ENCODE measurements at regions not wholly inside any gene's neighbourhood (a gene's known extent, or its start where the extent isn't known, plus 50 kb on each side); places are given as distances from the start of the nearest gene placed in this dataset.

DNA sequence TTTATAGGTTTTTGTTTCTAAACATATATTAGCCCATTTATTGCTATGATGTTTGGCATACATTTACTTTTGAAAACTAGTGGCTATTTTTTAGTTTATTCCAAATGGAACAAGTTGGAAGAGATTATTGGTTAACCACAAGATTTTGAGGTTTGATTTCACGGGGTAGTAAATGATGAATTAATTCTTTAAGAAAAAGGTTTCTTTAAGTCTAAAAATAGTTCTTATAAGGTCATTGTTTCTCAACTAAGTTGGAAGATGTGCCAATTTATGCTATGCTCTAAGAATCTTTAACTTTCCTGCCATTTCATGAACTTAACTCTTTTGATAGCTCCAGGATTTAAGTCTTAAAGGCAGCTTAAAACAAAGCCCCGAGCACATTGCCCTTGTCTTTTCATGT is 183.8 kb downstream of the LMO4 start:
- Histone ChIP-seq H3K9me3 (no peaks in the 10 kb centered on the region), H3K4me3 (no peak overlapping the region), H3K27ac (no peak overlapping the region), H3K27me3 (no peaks in the 10 kb centered on the region), H3K36me3 (no peaks in the 10 kb centered on the region), H3K4me1 (no peaks in the 10 kb centered on the region)
- WGBS, 2 donors (ENCODE audit: low coverage in 1 of 2): 55 to 86% methylated on average over 1 to 2 of the region's 2 CpGs
- TF ChIP-seq EP300 (IDR thresholded peaks at IDR 0.05): no peak
- no peak for ATAC-seq

GRCh38 chr1:87513255-87513654 is 184.6 kb downstream of the LMO4 start:
- Histone ChIP-seq H3K27me3 (no peaks in the 10 kb centered on the region), H3K4me1 (no peaks in the 10 kb centered on the region), H3K9me3 (no peaks in the 10 kb centered on the region), H3K27ac (no peak overlapping the region), H3K36me3 (no peaks in the 10 kb centered on the region), H3K4me3 (no peak overlapping the region)
- TF ChIP-seq POLR2A (IDR thresholded peaks at IDR 0.05) (no peak), POLR2AphosphoS5 (IDR thresholded peaks at IDR 0.05) (no peak), EP300 (IDR thresholded peaks at IDR 0.05) (no peak)
- TF ChIP-seq, protein P1, sequence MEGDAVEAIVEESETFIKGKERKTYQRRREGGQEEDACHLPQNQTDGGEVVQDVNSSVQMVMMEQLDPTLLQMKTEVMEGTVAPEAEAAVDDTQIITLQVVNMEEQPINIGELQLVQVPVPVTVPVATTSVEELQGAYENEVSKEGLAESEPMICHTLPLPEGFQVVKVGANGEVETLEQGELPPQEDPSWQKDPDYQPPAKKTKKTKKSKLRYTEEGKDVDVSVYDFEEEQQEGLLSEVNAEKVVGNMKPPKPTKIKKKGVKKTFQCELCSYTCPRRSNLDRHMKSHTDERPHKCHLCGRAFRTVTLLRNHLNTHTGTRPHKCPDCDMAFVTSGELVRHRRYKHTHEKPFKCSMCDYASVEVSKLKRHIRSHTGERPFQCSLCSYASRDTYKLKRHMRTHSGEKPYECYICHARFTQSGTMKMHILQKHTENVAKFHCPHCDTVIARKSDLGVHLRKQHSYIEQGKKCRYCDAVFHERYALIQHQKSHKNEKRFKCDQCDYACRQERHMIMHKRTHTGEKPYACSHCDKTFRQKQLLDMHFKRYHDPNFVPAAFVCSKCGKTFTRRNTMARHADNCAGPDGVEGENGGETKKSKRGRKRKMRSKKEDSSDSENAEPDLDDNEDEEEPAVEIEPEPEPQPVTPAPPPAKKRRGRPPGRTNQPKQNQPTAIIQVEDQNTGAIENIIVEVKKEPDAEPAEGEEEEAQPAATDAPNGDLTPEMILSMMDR (IDR thresholded peaks at IDR 0.05): no peak
- 30 to 56% methylated on average over 3 to 4 of the region's 4 CpGs for WGBS, 2 donors (ENCODE audit: low coverage in 1 of 2)
- no peak for ATAC-seq

- H3K9me3 ChIP-seq: no peaks in the 10 kb centered on the region
- no peaks in the 10 kb centered on the region for H3K36me3 ChIP-seq
- TF ChIP-seq EP300 (IDR thresholded peaks at IDR 0.05): no peak
- TF ChIP-seq POLR2AphosphoS5 (IDR thresholded peaks at IDR 0.05): no peak
- TF ChIP-seq POLR2A (IDR thresholded peaks at IDR 0.05): no peak
- TF ChIP-seq, protein P1 (IDR thresholded peaks at IDR 0.05): no peak
- H3K27ac ChIP-seq: no peak overlapping the region
- H3K27me3 ChIP-seq: no peaks in the 10 kb centered on the region
- WGBS, 2 donors (ENCODE audit: low coverage in 1 of 2): 55 to 80% methylated on average over 4 of the region's 4 CpGs
- ATAC-seq: no peak
- H3K4me1 ChIP-seq: peaks cover 0 to 8% (median 0%) of the 10 kb centered on the region in 3 donors
- H3K4me3 ChIP-seq: no peak overlapping the region
Observed at GRCh38 chr1:87513966-87514660, 185.4 kb downstream of the LMO4 start.

GRCh38 chr1:87515781-87516180 is 187.1 kb downstream of the LMO4 start:
- TF ChIP-seq POLR2A (IDR thresholded peaks at IDR 0.05): no peak
- TF ChIP-seq EP300 (IDR thresholded peaks at IDR 0.05): no peak
- TF ChIP-seq, protein P1 (IDR thresholded peaks at IDR 0.05): no peak
- TF ChIP-seq POLR2AphosphoS5 (IDR thresholded peaks at IDR 0.05): no peak
- Histone ChIP-seq H3K27ac (no peak overlapping the region), H3K9me3 (no peaks in the 10 kb centered on the region), H3K4me3 (no peak overlapping the region), H3K4me1 (peaks cover 0 to 10% (median 0%) of the 10 kb centered on the region in 3 donors), H3K36me3 (no peaks in the 10 kb centered on the region), H3K27me3 (no peaks in the 10 kb centered on the region)
- 45 to 67% methylated on average over 1 of the region's 1 CpG for WGBS, 2 donors (ENCODE audit: low coverage in 1 of 2)
- ATAC-seq: no peak

GRCh38 chr1:87518794-87519193 is 190.1 kb downstream of the LMO4 start:
- H3K4me1 ChIP-seq: peaks cover under 1 to 25% (median 4%) of the 10 kb centered on the region in 3 donors
- H3K36me3 ChIP-seq: no peaks in the 10 kb centered on the region
- no peaks in the 10 kb centered on the region for H3K27me3 ChIP-seq
- ATAC-seq: no peak
- H3K4me3 ChIP-seq: no peak overlapping the region
- no peak for TF ChIP-seq POLR2AphosphoS5 (IDR thresholded peaks at IDR 0.05)
- TF ChIP-seq, protein P1 (IDR thresholded peaks at IDR 0.05): no peak
- no peak for TF ChIP-seq POLR2A (IDR thresholded peaks at IDR 0.05)
- TF ChIP-seq EP300 (IDR thresholded peaks at IDR 0.05): no peak
- no peak overlapping the region for H3K27ac ChIP-seq
- 50 to 80% methylated on average over 1 to 2 of the region's 2 CpGs for WGBS, 2 donors (ENCODE audit: low coverage in 1 of 2)
- H3K9me3 ChIP-seq: no peaks in the 10 kb centered on the region
